ENCODE measurements at regions not wholly inside any gene's neighbourhood (a gene's known extent, or its start where the extent isn't known, plus 50 kb on each side); places are given as distances from the start of the nearest gene placed in this dataset.

- TF ChIP-seq, protein P1, sequence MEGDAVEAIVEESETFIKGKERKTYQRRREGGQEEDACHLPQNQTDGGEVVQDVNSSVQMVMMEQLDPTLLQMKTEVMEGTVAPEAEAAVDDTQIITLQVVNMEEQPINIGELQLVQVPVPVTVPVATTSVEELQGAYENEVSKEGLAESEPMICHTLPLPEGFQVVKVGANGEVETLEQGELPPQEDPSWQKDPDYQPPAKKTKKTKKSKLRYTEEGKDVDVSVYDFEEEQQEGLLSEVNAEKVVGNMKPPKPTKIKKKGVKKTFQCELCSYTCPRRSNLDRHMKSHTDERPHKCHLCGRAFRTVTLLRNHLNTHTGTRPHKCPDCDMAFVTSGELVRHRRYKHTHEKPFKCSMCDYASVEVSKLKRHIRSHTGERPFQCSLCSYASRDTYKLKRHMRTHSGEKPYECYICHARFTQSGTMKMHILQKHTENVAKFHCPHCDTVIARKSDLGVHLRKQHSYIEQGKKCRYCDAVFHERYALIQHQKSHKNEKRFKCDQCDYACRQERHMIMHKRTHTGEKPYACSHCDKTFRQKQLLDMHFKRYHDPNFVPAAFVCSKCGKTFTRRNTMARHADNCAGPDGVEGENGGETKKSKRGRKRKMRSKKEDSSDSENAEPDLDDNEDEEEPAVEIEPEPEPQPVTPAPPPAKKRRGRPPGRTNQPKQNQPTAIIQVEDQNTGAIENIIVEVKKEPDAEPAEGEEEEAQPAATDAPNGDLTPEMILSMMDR (IDR thresholded peaks at IDR 0.05; ENCODE audit: control extremely low read depth in 1 of 3, insufficient read depth in 1 of 3, low read depth in 1 of 3, low read length in 3 of 3): no peak
- TF ChIP-seq EP300 (IDR thresholded peaks at IDR 0.05; ENCODE audit: borderline replicate concordance in 1 of 2, low read depth in 2 of 2, low read length in 2 of 2) (no peak), YY1 (IDR thresholded peaks at IDR 0.05; ENCODE audit: low read depth, low read length) (no peak), CEBPB (IDR thresholded peaks at IDR 0.05; ENCODE audit: low read depth, low read length) (no peak), RNF2 (IDR thresholded peaks at IDR 0.05; ENCODE audit: borderline replicate concordance, low read depth, low read length, missing control alignments, poor library complexity, severe bottlenecking) (no peak)
These were observed 1808.8 kb upstream of the ACO1 start for GRCh38 chr9:30575691-30576090.
